ENCODE measurements at regions not wholly inside any gene's neighbourhood (a gene's known extent, or its start where the extent isn't known, plus 50 kb on each side); places are given as distances from the start of the nearest gene placed in this dataset.
"Not testable (repeated sequence)": the region's sequence is repeated elsewhere in the genome, so short reads cannot be mapped to it uniquely, and the experiment has no call there.

DNA sequence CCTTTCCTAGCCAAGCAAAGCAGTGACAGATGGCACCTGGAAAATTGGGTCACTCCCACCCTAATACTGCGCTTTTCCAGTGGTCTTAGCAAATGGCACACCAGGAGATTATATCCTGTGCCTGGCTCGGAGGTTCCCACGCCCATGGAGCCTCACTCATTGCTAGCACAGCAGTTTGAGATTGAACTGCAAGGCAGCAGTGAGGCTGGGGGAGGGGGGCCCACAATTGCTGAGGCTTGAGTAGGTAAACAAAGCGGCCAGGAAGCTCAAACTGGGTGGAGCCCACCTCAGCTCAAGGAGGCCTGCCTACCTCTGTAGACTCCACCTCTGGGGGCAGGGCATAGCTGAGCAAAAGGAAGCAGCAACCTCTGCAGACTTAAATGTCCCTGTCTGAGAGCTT is 635.0 kb downstream of the C12orf50 start:
- DNase-seq: not testable (repeated sequence)

DNA sequence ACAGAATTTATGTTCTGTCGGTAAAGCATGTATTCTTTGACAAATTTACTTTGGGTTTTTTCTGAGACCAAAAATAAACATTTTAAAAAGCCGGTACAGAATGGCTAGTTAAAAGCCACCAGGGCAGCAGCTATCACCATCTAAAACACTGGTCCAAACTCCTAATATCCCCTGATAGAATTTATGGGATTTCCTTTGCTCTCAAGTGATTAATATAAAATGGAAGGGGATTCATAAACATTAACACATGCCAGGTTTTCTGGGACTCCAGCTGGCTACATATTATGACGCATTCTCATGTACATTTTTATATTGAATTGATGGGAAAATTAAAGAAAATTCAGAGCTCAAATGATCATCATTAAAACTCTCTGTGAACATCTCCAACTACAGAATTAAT is 640.8 kb downstream of the C12orf50 start:
- DNase-seq: no peak

DNA sequence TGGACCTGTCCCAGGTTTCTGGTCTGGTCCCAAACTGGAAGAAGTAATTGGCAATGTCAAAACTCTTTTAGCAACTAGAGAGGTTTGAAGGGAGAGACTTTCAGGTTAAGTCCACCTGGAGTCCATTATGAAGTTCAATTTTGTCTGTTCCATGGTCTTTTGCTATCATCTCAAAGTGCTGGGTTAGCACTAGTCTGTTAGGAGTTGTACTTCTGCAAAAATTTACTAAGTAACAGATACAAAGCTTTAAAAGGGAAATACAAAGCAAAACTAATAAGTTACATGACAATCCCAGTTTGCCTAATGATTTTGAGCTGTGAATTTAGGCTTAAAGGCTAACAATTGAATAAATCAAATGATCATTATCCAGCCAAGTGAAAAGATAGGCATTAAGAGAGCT is 643.9 kb downstream of the C12orf50 start:
- DNase-seq: no peak

DNA sequence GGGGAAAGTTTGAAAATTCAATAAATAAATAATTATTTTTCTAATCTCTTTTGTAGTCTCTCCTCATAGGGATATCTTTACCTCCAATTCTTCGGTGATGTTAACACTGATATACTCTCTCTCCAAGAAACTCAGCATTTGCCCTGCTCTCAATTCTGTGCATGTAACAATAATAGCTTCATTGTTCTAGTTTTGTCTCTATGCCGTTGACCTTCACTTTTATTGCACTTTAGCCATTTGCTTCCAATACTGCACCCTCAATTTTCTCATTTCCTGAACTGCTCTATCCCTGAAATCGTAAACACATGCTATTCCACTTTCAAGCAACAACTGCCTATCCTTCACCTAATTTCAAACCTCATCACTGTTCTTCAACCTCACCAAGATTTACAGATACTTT is 645.0 kb downstream of the C12orf50 start:
- no peak for DNase-seq

DNA sequence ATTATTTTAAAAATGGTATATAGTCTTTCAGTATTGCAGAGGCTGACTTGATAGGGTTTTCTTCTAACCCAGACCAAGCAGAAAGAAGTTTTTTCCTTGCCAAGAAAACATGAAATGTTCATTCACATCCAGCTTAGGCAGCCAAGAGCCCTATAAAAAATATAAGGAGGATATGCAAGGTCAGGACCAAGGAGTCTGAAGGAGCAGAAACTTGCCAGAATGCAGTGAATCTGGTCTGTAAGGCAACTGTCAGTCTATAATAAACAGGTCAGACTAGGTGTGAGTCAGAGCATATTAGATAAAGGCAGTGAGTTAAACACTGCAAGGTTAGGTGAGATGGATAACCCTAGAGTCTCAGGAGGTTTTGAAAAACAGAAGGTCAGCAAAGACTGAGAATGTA is 645.5 kb downstream of the C12orf50 start:
- DNase-seq: no peak

DNA sequence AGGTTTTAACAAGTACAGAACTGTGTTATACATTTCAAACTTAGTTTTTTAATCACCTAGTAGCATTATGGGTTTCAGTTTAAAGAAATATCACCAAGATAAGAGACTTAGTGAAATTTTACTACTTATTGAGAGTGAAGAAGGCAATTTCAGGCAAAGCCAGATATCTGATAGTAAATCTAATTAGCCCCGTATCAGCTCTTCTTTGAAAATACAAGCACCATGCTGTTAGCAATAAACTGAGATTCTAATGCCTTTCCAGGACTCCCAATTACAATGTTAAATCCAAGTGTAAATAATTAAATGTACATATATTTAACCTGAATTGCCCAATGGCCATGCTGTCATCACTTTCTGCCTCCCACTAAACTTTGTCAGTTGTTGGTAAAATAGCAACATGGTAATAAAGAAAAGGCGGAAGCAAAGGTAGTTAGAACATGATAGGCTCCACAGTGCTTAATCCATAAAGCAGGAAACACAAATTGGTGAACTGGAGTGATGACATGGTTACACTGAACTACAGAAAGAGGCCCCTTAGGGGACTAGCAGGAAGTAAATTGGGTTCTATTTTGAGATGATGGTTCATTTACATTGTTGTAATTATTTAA is 646.1 kb downstream of the C12orf50 start:
- DNase-seq: no peak

DNA sequence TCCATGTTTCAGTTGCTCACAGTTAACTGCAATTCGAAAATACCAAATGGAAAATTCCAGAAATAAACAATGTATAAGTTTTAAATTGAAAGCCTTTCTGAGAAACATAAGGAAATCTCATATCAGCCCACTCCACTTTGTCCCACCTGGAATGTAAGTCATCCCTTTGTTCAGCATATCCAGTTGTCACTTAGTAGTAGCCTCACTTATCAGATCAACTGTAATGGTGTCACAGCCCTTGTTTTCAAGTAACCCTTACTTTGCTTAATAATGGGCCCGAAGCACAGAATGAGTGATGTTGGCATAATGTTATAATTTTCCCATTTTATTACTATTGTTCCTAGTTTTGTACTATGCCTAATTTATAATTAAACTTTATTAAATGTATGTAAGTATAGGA is 646.8 kb downstream of the C12orf50 start:
- DNase-seq: no peak

DNA sequence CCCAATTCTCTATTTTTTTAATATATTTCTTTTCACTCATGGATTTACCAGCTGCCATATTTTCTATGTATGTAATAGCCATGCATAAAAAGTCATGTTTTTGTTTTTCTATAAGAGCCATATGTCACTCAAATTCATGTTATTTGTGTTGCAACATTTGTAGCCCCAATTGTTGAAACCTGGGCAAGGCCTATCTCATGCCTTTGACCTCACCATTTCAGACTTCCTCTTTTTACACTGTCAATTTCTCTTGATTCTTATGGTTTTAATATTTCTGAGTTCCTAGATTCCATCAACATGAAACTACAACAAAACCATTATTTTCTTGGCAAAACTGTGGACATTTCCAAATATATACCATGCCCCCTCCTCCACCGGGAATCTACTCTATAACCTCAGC is 647.5 kb downstream of the C12orf50 start:
- no peak for DNase-seq

DNA sequence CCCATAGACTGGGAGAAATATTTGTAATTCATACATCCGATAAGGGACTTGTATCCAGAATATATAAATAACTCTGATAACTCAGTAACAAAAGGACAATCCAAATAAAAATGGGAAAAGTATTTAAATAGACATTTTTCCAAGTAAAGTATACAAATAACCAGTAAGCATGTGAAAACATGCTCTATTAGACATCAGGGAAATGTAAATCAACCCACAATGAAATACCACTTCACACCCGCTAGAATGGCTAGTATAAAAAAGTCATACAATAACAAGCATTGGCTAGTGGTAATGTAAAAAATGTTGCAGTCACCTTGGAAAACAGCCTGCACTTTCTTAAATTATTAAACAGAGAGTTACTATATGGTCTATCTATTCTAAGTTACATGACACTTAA is 650.7 kb downstream of the C12orf50 start:
- DNase-seq: no peak

DNA sequence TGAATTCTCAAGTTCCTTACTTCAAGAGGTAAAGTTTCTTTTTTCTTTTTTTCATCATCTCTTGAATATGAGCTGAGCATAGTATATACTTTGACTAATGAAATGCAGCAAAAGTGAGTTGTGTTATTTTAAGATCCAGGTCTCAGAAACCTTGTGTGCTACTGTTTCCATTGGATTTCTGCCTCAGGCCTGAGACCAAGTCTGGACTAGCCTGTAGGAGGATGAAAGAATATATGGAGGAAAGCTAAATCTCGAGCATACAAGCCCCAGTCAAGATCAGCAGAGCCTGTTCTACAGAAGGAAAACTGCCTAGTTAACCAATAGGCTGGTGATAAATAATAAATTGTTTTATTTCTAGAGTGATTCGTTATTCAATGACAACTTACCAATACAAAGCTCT is 652.5 kb downstream of the C12orf50 start:
- no peak for DNase-seq

DNA sequence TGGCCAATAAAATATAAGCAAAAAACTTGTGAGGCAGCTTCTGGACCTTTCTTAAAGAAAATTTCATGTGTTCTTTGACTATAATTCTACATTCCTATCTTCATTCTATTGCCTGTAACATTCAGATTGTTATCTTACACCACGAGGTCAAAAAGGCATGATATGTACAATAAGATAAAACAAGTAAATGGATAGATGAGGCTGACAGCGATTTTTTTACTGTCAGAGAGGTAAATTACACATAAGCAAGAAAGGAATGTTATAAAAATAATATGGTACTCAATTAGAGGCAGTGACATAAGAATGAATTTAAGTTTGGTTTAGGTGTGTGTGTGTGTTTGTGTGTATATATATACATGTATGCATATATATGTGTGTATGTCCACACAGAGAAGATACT is 660.0 kb downstream of the C12orf50 start:
- no peak for DNase-seq

DNA sequence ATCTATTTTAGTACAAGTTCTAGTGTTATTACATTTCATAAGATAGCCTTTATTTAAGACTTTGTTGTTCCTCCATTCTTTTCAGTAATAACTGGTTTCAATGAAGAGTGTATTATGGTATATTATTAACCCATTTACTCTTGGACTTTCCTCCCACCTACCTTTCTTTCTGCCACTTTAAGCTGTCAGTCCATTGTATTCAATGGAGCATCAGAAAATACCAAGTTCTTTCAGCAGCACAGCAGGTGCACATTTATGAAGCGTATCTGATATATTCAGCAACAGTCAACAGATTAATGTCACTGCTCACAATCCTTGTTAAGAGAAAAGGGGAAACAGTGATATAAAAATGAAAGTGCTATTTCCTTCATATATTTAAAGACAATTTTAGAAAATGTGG is 660.9 kb downstream of the C12orf50 start:
- DNase-seq: no peak

DNA sequence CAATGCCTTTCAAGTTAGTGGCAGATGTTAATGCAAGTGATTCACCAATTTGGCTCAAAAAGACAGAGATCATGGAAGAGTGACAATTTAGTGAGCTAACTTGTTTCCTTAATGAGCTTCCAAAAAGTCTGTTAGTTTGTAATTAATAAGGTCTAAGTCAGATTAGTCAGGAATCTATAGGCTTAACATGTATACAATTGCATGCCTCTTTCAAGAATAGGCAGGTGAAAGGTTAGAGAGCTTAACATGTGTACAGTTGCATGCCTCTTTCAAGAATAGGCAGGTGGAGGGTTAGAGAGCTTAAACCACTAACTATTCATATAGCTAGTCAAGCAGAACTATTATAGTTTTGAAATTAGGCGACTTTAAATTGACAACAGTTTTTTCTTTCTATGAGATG is 663.8 kb downstream of the C12orf50 start:
- DNase-seq: no peak

DNA sequence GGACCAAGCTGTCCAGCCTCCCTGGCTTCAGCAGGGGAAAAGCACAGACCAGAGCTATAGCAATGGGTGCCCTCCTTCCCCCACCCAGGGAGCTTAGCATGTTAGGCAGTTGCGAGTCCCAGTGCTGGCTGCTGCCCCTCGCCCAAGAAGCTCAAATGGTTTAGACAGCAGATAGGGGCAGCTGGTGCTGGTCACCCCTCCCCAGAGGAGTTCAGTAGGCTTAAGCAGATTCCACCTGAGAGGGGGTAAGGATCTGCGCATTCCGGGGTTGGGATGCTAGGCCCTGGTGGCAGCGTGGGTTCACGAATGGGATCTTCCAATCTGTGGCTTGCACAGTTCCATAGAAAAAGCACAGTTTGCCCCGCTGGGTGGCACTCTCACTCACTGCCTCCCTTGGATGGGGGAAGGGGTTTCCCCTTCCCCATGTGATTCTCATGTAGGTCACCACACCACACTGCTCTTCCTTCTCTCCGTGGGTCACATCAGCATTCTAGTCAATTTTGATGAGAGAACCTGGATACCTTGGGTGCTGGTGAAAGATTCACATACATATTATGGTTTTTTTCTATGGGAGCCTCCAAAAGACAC is 665.6 kb downstream of the C12orf50 start:
- no peak for DNase-seq

DNA sequence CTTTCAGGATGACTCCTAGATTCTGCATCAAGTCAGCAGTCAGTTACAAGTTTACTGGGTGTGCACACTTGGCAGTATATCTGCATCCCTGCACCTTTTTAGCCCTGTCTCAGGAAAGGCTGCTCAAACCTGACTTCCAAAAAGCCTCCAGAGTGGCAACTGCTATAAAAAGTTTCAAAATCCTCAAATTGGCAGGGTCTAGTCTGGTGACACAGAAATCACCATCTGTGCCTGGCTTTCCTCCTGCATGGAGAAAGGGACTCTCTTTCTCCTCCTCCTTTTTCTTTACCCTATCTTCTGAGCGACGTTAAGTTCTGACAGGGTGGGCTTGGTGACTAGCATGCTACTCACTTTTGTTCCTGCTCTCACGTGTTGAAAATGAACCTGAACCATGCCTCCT is 679.5 kb downstream of the C12orf50 start:
- DNase-seq: no peak

DNA sequence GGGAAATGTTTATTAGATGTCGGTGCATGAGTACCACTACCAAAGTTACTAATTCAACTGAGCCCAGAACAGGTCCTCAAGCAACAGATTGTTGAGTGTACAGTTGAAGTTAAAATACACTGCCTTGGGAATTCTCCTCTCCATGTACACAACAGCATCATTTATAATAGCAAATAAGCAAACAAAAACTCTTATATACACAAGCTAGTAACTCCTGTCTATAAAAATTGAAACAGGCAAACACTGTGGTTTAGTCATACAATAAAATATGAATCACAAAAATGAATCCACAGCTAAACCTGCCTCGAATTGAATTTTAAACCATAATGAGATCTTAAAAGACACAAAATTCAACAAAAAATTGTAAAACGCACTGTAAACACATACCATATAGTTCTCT is 681.1 kb downstream of the C12orf50 start:
- no peak for DNase-seq

DNA sequence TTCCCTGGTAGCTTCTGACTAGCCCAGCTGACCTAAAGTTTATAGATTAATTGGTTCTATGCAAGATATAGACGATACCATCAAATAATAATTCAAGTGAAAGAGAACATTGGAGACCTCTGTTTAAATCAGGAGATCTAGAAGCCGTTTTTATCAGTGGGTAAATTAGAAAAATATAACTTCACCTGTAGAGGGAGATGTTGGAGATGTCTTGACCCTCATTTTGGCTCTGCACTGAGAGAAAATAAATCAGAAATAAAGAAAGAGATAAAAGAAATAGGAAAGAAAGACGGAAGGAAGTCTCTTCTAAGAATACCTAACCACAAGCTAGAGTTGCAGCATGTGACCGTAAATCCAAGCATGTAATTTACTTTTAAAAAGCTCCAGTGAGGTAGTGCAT is 684.5 kb downstream of the C12orf50 start:
- no peak for DNase-seq

DNA sequence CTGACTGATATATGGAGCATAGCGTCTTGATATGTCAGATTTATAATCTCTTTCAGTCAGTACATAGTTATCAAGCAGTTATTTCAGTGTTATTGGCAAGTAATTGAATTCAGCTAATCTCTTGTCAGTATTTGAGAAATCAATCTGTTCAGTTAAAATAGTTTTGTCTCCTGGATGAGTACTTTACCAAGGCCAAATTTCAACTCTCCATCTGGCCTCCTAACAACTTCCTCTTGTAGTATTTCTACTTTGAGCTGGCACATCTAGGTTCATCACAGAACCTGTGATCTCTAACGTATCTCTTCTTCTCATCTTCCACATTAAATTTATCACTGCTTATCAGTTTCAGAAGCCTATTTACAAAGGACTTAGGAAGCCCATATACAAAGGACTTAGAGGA is 690.5 kb downstream of the C12orf50 start:
- no peak for DNase-seq

DNA sequence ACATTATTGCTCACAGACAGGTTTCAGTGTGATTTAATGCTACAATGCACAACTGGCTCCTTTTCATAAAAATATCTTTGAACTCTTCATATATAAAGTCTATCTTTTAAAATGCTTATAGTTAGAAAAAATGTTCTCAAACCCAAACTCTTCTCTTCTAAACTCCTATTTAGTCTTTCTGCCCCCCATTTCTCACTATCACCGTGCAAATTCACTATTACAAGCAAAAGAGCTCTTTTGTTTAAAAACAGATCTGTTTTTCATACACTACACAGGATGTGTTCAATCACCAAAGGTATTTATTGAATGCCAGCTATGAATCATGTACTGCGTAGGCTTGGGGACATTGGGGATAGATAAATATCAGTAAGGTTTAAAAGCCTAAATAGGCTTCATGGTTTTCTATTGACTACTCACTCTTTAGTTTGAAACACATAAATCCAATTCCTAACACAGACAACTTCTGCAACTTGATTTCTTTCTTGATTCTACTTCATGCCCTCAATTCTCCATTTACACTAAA is 692.3 kb downstream of the C12orf50 start:
- no peak for DNase-seq

DNA sequence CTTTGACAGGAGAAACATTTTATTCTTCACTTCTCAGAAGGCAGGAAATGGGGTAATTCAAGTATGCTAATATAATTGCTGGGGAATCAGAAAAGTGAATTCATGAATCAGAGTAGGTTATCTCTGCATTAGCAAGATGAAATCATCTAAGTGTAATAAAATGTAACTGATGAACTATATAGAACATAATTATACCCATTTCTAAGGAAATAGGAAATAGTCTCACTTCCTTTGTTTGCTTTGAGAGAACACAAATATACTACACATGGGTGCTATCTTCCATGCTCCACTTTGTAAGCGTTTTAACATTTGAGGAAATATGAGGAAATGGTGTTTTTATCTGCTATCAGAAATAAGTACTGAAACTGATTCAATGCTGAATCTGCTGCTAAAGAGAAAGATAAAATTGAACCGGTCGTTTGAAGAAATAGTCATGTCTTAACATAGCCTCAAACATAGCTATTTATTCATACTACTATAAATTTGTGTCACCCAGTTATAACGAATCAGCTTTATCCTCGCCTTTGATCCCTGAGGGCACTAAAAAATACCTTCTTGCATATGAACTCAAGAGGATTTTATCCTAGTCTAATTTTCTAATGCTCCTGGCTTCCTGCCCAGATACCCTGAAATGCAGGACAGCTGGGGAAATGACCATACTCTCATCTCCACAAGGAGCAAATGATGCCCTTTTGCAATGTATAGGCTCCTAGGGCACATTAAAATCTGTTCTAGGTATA is 696.0 kb downstream of the C12orf50 start:
- no peak for DNase-seq

DNA sequence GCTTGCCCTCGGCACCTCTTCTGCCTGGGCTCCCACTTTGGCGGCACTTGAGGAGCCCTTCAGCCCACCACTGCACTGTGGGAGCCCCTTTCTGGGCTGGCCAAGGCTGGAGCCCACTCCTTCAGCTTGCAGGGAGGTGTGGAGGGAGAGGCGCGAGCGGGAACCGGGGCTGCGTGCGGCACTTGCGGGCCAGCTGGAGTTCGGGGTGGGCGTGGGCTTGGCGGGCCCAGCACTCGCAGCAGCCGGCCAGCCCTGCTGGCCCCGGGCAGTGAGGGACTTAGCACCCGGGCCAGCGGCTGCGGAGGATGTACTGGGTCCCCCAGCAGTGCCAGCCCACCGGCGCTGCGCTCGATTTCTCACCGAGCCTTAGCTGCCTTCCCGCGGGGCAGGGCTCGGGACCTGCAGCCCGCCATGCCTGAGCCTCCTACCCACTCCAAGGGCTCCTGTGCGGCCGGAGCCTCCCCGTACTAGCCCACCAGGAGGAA is 699.1 kb downstream of the C12orf50 start:
- DNase-seq: not testable (repeated sequence)

DNA sequence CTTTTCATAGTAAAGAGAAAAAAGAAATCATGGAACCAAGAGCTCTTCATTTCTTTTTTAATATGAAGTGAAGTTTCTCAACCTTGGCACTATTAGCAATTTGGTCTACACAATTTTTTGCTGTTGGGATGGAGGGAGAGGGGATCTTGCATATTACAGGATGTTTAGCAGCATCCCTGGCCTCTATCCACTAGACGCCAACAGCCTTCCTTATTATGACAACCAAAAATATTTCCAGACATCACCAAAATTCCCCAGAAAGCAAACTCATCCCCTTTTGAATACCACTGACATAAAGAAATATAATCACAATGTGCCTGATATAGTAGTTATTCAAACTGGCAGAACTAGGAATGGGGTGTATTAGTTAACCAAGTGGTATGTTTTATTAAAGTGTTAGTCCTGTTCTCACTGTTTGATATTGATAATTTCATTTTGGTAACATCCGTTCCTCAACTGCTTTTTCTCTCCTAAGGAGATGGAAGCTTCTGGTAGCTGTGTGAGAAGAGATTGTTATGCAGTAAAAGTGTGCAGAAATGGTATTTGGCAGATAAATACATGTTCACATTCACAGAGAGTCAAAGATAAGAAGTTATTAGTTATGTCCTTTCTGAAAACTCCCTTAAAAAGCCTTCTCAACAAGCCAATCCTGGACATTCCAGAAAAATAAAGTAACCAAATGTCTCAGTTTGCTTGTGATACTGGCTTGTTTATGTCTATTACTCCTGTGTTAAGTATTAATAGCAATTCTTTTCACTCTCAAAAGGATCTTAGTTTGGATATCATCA is 699.9 kb downstream of the C12orf50 start:
- no peak for DNase-seq

DNA sequence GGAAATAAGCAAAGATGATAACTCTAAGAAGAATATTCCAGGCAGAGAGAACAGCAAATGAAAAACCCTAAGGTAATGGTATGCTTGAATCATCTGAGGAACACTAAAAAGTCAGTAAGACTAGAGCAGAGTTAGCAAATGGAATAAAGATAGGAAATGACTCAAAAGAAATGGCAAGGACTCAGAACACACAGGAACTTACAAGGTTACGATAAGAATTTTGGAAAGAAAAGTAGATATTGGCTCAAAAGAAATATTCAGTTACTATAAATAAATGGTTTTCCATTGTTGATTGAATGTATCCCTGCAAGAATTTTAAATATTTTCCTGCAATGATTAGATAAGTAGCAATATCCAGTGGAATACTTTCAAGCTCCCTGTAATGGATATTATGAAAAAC is 705.8 kb downstream of the C12orf50 start:
- DNase-seq: no peak
